ENCODE measurements at regions not wholly inside any gene's neighbourhood (a gene's known extent, or its start where the extent isn't known, plus 50 kb on each side); places are given as distances from the start of the nearest gene placed in this dataset.
A peak's percentile ranks its signal among the peaks of the same experiment; 100 is the strongest.

- no peaks in the 10 kb centered on the region for H3K9me3 ChIP-seq (ENCODE audit: low read depth)
- H3K79me2 ChIP-seq (ENCODE audit: low read depth) = no peaks in the 10 kb centered on the region
- H3K36me3 ChIP-seq = no peaks in the 10 kb centered on the region
- no peaks in the 10 kb centered on the region for H3K27me3 ChIP-seq
- no peak overlapping the region for H3K4me3 ChIP-seq
- H3K4me2 ChIP-seq = no peak overlapping the region
- H3K9ac ChIP-seq = no peak overlapping the region
- no peak overlapping the region for H3K27ac ChIP-seq
- H3K4me1 Mint-ChIP-seq = peaks cover 7% of the 10 kb centered on the region
- no peaks in the 10 kb centered on the region for H4K20me1 ChIP-seq (ENCODE audit: low read depth)
- no peak for DNase-seq (ENCODE audit: low spot score)
- H3K4me3 Mint-ChIP-seq = no peak overlapping the region
- H3K27ac Mint-ChIP-seq = no peak overlapping the region
- H3K36me3 Mint-ChIP-seq = no peaks in the 10 kb centered on the region
- H3K4me1 ChIP-seq = no peaks in the 10 kb centered on the region
- no peaks in the 10 kb centered on the region for H3F3A ChIP-seq (ENCODE audit: low read depth)
- TF ChIP-seq EZH2 (IDR thresholded peaks at IDR 0.05) (no peak), EZH2phosphoT487 (IDR thresholded peaks at IDR 0.05) (no peak), CTCF (IDR thresholded peaks at IDR 0.05) (no peak)
- peaks cover 8% of the 10 kb centered on the region for H3K9me3 Mint-ChIP-seq
- H3K27me3 Mint-ChIP-seq (ENCODE audit: insufficient read depth, low read depth) = peaks cover 5% of the 10 kb centered on the region
- H2AFZ ChIP-seq (replicated peaks) = peak overlapping the region; percentile 6
These were observed 245.7 kb upstream of the NOX3 start for GRCh38 chr6:155701342-155701741.

- no peaks in the 10 kb centered on the region for H3F3A ChIP-seq (ENCODE audit: low read depth)
- H3K36me3 Mint-ChIP-seq = no peaks in the 10 kb centered on the region
These were observed 239.9 kb upstream of the NOX3 start for GRCh38 chr6:155695495-155695894.

GRCh38 chr6:155694419-155694790 lies 238.8 kb upstream of the NOX3 start:
- Mint-ChIP-seq H3K27me3 (ENCODE audit: insufficient read depth, low read depth) (peaks cover 2% of the 10 kb centered on the region), H3K27ac (no peak overlapping the region), H3K4me1 (peaks cover 7% of the 10 kb centered on the region), H3K36me3 (no peaks in the 10 kb centered on the region), H3K4me3 (no peak overlapping the region), H3K9me3 (no peaks in the 10 kb centered on the region)
- no peak overlapping the region for H3K4me2 ChIP-seq
- no peaks in the 10 kb centered on the region for H3K4me1 ChIP-seq
- H4K20me1 ChIP-seq (ENCODE audit: low read depth) = no peaks in the 10 kb centered on the region
- H3K79me2 ChIP-seq (ENCODE audit: low read depth) = no peaks in the 10 kb centered on the region
- no peak overlapping the region for H3K4me3 ChIP-seq
- H3K36me3 ChIP-seq = no peaks in the 10 kb centered on the region
- no peak for DNase-seq (ENCODE audit: low spot score)
- no peak overlapping the region for H2AFZ ChIP-seq (replicated peaks)
- no peak overlapping the region for H3K27ac ChIP-seq
- no peak overlapping the region for H3K9ac ChIP-seq
- no peaks in the 10 kb centered on the region for H3F3A ChIP-seq (ENCODE audit: low read depth)
- H3K27me3 ChIP-seq = no peaks in the 10 kb centered on the region
- H3K9me3 ChIP-seq (ENCODE audit: low read depth) = no peaks in the 10 kb centered on the region
- TF ChIP-seq EZH2 (IDR thresholded peaks at IDR 0.05) (no peak), EZH2phosphoT487 (IDR thresholded peaks at IDR 0.05) (no peak), CTCF (IDR thresholded peaks at IDR 0.05) (no peak)

More at GRCh38 chr6:155695495-155695894, 239.9 kb upstream of the NOX3 start:
- Histone ChIP-seq H3K27ac (no peak overlapping the region), H3K36me3 (no peaks in the 10 kb centered on the region), H2AFZ (replicated peaks) (no peak overlapping the region), H3K4me3 (no peak overlapping the region), H3K9ac (no peak overlapping the region), H3K79me2 (ENCODE audit: low read depth) (no peaks in the 10 kb centered on the region), H3K4me1 (no peaks in the 10 kb centered on the region), H3K27me3 (no peaks in the 10 kb centered on the region), H3K4me2 (no peak overlapping the region), H4K20me1 (ENCODE audit: low read depth) (no peaks in the 10 kb centered on the region), H3K9me3 (ENCODE audit: low read depth) (no peaks in the 10 kb centered on the region)
- H3K4me1 Mint-ChIP-seq = peaks cover 7% of the 10 kb centered on the region
- no peak overlapping the region for H3K4me3 Mint-ChIP-seq
- TF ChIP-seq EZH2phosphoT487 (IDR thresholded peaks at IDR 0.05) = no peak
- TF ChIP-seq EZH2 (IDR thresholded peaks at IDR 0.05) = no peak
- no peak for TF ChIP-seq CTCF (IDR thresholded peaks at IDR 0.05)
- H3K27ac Mint-ChIP-seq = no peak overlapping the region
- DNase-seq (ENCODE audit: low spot score) = no peak
- H3K9me3 Mint-ChIP-seq = no peaks in the 10 kb centered on the region
- peaks cover 2% of the 10 kb centered on the region for H3K27me3 Mint-ChIP-seq (ENCODE audit: insufficient read depth, low read depth)

Data from neural progenitor cell (in vitro differentiated cells).